IMR-90 (cell line): ENCODE measurements at regions not wholly inside any gene's neighbourhood (a gene's known extent, or its start where the extent isn't known, plus 50 kb on each side); places are given as distances from the start of the nearest gene placed in this dataset.

ENCODE experiments used
- ATAC-seq: fragments of 200-7000 bp; cut with Tn5 transposase; 2 replicates; pipeline ENCODE4 v1.9.1; 2020; ENCODE audit warnings: low read depth, mild to moderate bottlenecking, moderate library complexity
- BruUV-seq: library from RNA; stranded (reverse); fragments of 400-500 nt; replicated peaks from 2 replicates; lab custom pipeline; 2021; lab: Mats Ljungman, UMichigan
- CTCF ChIA-PET: fragments of 300-600 bp; formaldehyde crosslinking; extraction: SDS; loops from one replicate; lab custom pipeline; 2021; ENCODE audit warnings: antibody characterized with exemption; lab: Yijun Ruan, JAX
- POLR2A ChIA-PET: fragments of 300-600 bp; sonication (Branson Sonifier 250); formaldehyde crosslinking; loops from one replicate; lab custom pipeline; 2022; ENCODE audit warnings: antibody characterized with exemption; ENCODE audit not compliant: unreplicated experiment; lab: Charles Lee
- DNase-seq: peaks from one replicate; pipeline ENCODE4 v3.0.0; 2013
- H2AFZ ChIP-seq: replicated peaks from 2 replicates; pipeline ENCODE3; 2013; ENCODE audit warnings: low read length, mild to moderate bottlenecking; ENCODE audit not compliant: poor library complexity
- H2AK5ac ChIP-seq: 2 replicates; pipeline ENCODE4 v1.6.1; 2013; ENCODE audit warnings: low read depth, low read length, inconsistent platforms
- H2AK9ac ChIP-seq: replicated peaks from 2 replicates; pipeline ENCODE3; 2013; ENCODE audit warnings: mild to moderate bottlenecking, low read depth, low read length, moderate library complexity; ENCODE audit not compliant: poor library complexity
- H2BK120ac ChIP-seq: 2 replicates; pipeline ENCODE4 v1.6.1; 2013; ENCODE audit warnings: low read depth, low read length, inconsistent platforms
- H2BK15ac ChIP-seq: 3 replicates; pipeline ENCODE4 v1.6.1; 2013; ENCODE audit warnings: low read depth, low read length, inconsistent platforms
- H2BK20ac ChIP-seq: 2 replicates; pipeline ENCODE4 v1.6.1; 2013; ENCODE audit warnings: low read depth, mild to moderate bottlenecking, inconsistent platforms, low read length, moderate library complexity
- H2BK5ac ChIP-seq: 2 replicates; pipeline ENCODE4 v1.6.1; 2013; ENCODE audit warnings: mild to moderate bottlenecking, low read depth, low read length, inconsistent platforms; ENCODE audit not compliant: poor library complexity, severe bottlenecking
- H3K14ac ChIP-seq: replicated peaks from 2 replicates; pipeline ENCODE4 v1.6.1; 2013; ENCODE audit warnings: low read depth, low read length, inconsistent platforms
- H3K18ac ChIP-seq: 2 replicates; pipeline ENCODE4 v1.6.1; 2013; ENCODE audit warnings: low read depth, low read length, control low read depth
- H3K23ac ChIP-seq: 2 replicates; pipeline ENCODE4 v1.6.1; 2013; ENCODE audit warnings: low read depth, low read length, inconsistent platforms
- H3K27ac ChIP-seq: 2 replicates; pipeline ENCODE4 v1.5.1; 2013; ENCODE audit warnings: mild to moderate bottlenecking, control low read depth, low read length; ENCODE audit not compliant: insufficient read depth
- H3K27me3 ChIP-seq: 2 replicates; pipeline ENCODE4 v1.6.1; 2013; ENCODE audit warnings: low read length; ENCODE audit not compliant: control insufficient read depth, insufficient read depth
- H3K36me3 ChIP-seq: 2 replicates; pipeline ENCODE4 v1.6.1; 2013; ENCODE audit warnings: low read length, mixed read lengths; ENCODE audit not compliant: control insufficient read depth, insufficient read depth
- H3K4ac ChIP-seq: 2 replicates; pipeline ENCODE4 v1.6.1; 2013; ENCODE audit warnings: low read depth, low read length, inconsistent platforms
- H3K4me1 ChIP-seq: 2 replicates; pipeline ENCODE4 v1.6.1; 2013; ENCODE audit warnings: low read length, mixed read lengths; ENCODE audit not compliant: control insufficient read depth, insufficient read depth
- H3K4me2 ChIP-seq: 2 replicates; pipeline ENCODE4 v1.6.1; 2013; ENCODE audit warnings: low read depth, mild to moderate bottlenecking, control low read depth, low read length, moderate library complexity
- H3K4me3 ChIP-seq: 2 replicates; pipeline ENCODE4 v1.5.1; 2013; ENCODE audit warnings: low read depth, mild to moderate bottlenecking, control low read depth, low read length, moderate library complexity; ENCODE audit not compliant: insufficient read depth
- H3K56ac ChIP-seq: 2 replicates; pipeline ENCODE4 v1.6.1; 2013; ENCODE audit warnings: low read length, inconsistent platforms; ENCODE audit not compliant: insufficient read depth; ENCODE audit errors: extremely low read depth
- H3K79me1 ChIP-seq, 2 experiments: 2 replicates each; pipeline ENCODE4 v1.6.1; 2013; ENCODE audit warnings: low read length in 2 of 2, inconsistent platforms in 1 of 2, low read depth in 1 of 2
- H3K9ac ChIP-seq: 2 replicates; pipeline ENCODE4 v1.6.1; 2013; ENCODE audit warnings: low read depth, low read length, control low read depth
- H3K9me1 ChIP-seq: 2 replicates; pipeline ENCODE4 v1.6.1; 2013; ENCODE audit warnings: low read length, inconsistent platforms; ENCODE audit not compliant: insufficient read depth
- H3K9me3 ChIP-seq: 2 replicates; pipeline ENCODE4 v1.6.1; 2013; ENCODE audit warnings: low read length; ENCODE audit not compliant: control insufficient read depth, insufficient read depth
- H4K20me1 ChIP-seq: 2 replicates; pipeline ENCODE4 v1.6.1; 2013; ENCODE audit warnings: low read length, inconsistent platforms; ENCODE audit not compliant: insufficient read depth
- H4K5ac ChIP-seq: 2 replicates; pipeline ENCODE4 v1.6.1; 2013; ENCODE audit warnings: mild to moderate bottlenecking, low read depth, low read length, control low read depth
- H4K8ac ChIP-seq, 2 experiments: 2 replicates each; pipeline ENCODE4 v1.6.1; 2013; ENCODE audit warnings: low read depth in 2 of 2, low read length in 2 of 2, control low read depth in 1 of 2, inconsistent platforms in 1 of 2
- H4K91ac ChIP-seq: 2 replicates; pipeline ENCODE4 v1.6.1; 2013; ENCODE audit warnings: low read depth, low read length, inconsistent platforms; ENCODE audit not compliant: insufficient read depth
- BHLHE40 ChIP-seq: fragments of 150-350 bp; IDR thresholded peaks from 2 replicates; pipeline ENCODE4 v1.6.1; 2016; ENCODE audit warnings: mild to moderate bottlenecking, low read depth, low read length
- CEBPB ChIP-seq: IDR thresholded peaks from 2 replicates; pipeline ENCODE4 v1.6.1; 2012; ENCODE audit warnings: low read depth, low read length, improper control_type of control experiment
- CHD1 ChIP-seq: IDR thresholded peaks from 2 replicates; pipeline ENCODE4 v1.6.1; 2012; ENCODE audit warnings: low read depth, low read length, improper control_type of control experiment
- CTCF ChIP-seq: conservative IDR thresholded peaks from 2 replicates; pipeline ENCODE4 v1.5.1; 2012; ENCODE audit warnings: mild to moderate bottlenecking, low read depth, low read length, improper control_type of control experiment
- ELK1 ChIP-seq: fragments of 150-350 bp; IDR thresholded peaks from 2 replicates; pipeline ENCODE4 v1.6.1; 2016; ENCODE audit warnings: low read depth, mild to moderate bottlenecking, low read length, moderate library complexity, borderline replicate concordance
- FOS ChIP-seq: fragments of 150-350 bp; IDR thresholded peaks from 2 replicates; pipeline ENCODE4 v1.6.1; 2016; ENCODE audit warnings: low read depth, low read length
- MAFK ChIP-seq: IDR thresholded peaks from 2 replicates; pipeline ENCODE4 v1.6.1; 2012; ENCODE audit warnings: low read depth, low read length, improper control_type of control experiment
- MAZ ChIP-seq: IDR thresholded peaks from 2 replicates; pipeline ENCODE4 v1.6.1; 2012; ENCODE audit warnings: low read depth, mild to moderate bottlenecking, low read length, improper control_type of control experiment, moderate library complexity, borderline replicate concordance
- MXI1 ChIP-seq: IDR thresholded peaks from 2 replicates; pipeline ENCODE4 v1.6.1; 2012; ENCODE audit warnings: low read depth, mild to moderate bottlenecking, low read length, moderate library complexity, borderline replicate concordance
- NFE2L2 ChIP-seq: fragments of 150-350 bp; IDR thresholded peaks from 2 replicates; pipeline ENCODE4 v1.6.1; 2016; ENCODE audit warnings: low read depth, mild to moderate bottlenecking, low read length
- POLR2A ChIP-seq: IDR thresholded peaks from 2 replicates; pipeline ENCODE4 v1.6.1; 2012; ENCODE audit warnings: mild to moderate bottlenecking, low read depth, low read length
- RAD21 ChIP-seq: IDR thresholded peaks from 2 replicates; pipeline ENCODE4 v1.6.1; 2012; ENCODE audit warnings: low read length, improper control_type of control experiment
- RCOR1 ChIP-seq: IDR thresholded peaks from 2 replicates; pipeline ENCODE4 v1.6.1; 2012; ENCODE audit warnings: mild to moderate bottlenecking, low read length, improper control_type of control experiment; ENCODE audit not compliant: insufficient replicate concordance
- RFX5 ChIP-seq: IDR thresholded peaks from 2 replicates; pipeline ENCODE4 v1.8.0; 2012; ENCODE audit warnings: low read depth, mild to moderate bottlenecking, low read length, moderate library complexity
- SMC3 ChIP-seq: fragments of 150-350 bp; IDR thresholded peaks from 2 replicates; pipeline ENCODE4 v1.6.1; 2016; ENCODE audit warnings: low read depth, mild to moderate bottlenecking, antibody characterized with exemption, low read length, moderate library complexity
- USF2 ChIP-seq: fragments of 150-350 bp; IDR thresholded peaks from 2 replicates; pipeline ENCODE4 v1.6.1; 2017; ENCODE audit warnings: mild to moderate bottlenecking, antibody characterized with exemption, low read length, low read depth
- WGBS, 2 experiments: methylation state at CpG; one replicate each; pipeline versions ENCODE4 v1.1.5 to v1.1.7; 2013; ENCODE audit warnings: missing lambda C conversion rate in 2 of 2; ENCODE audit not compliant: insufficient read length in 1 of 2; ENCODE audit errors: extremely low coverage in 2 of 2; 5-methylcytosine and 5-hydroxymethylcytosine counted together
- dilution Hi-C: fragments of 300-500 bp; cut with HindIII; formaldehyde crosslinking; loops from one replicate; pipeline ENCODE4 v1.14.3; 2018; ENCODE audit warnings: low sequenced_read_pairs; ENCODE audit not compliant: unreplicated experiment
- in situ Hi-C: fragments of 300-500 bp; cut with MboI; formaldehyde crosslinking; loops from 3 replicates; pipeline ENCODE4 v1.14.3; 2019; ENCODE audit warnings: low sequenced_read_pairs, inconsistent platforms, mixed read lengths
- intact Hi-C: fragments of 100-400 bp; cut with micrococcal nuclease; formaldehyde crosslinking; loops from 2 replicates; pipeline ENCODE4 v1.10.0; 2022

GRCh38 chr7:81445462-81445861, 324.4 kb downstream of the HGF start:
- CTCF ChIA-PET, result interaction anchor here (0.6 kb wide), 1 partner anchor 479 kb away, joined by 7 read pairs; no protein-coding TSS in a partner anchor
- no peak for ATAC-seq

More at GRCh38 chr7:81445462-81445861, 324.4 kb downstream of the HGF start:
- Histone ChIP-seq H3K14ac (no peak overlapping the region), H3K9ac (no peak overlapping the region), H2BK20ac (no peak overlapping the region), H2BK5ac (no peak overlapping the region), H3K4me2 (no peak overlapping the region), H3K36me3 (no peaks in the 10 kb centered on the region), H2AK5ac (no peak overlapping the region), H3K9me3 (no peaks in the 10 kb centered on the region), H3K9me1 (no peaks in the 10 kb centered on the region), H2BK15ac (no peak overlapping the region), H3K4me3 (no peak overlapping the region), H3K23ac (no peak overlapping the region), H4K91ac (no peak overlapping the region), H2BK120ac (no peak overlapping the region), H2AK9ac (no peak overlapping the region), H4K5ac (no peak overlapping the region), H3K56ac (no peak overlapping the region), H4K20me1 (no peaks in the 10 kb centered on the region), H3K18ac (no peak overlapping the region), H3K4me1 (no peaks in the 10 kb centered on the region), H4K8ac (no peak overlapping the region), H3K79me1 (no peaks in the 10 kb centered on the region), H3K27ac (no peak overlapping the region), H2AFZ (no peak overlapping the region), H3K4ac (no peak overlapping the region), H3K27me3 (no peaks in the 10 kb centered on the region)
- intact Hi-C loops (loop anchor here (10.0 kb wide), 1 partner anchor 161 kb away; no protein-coding TSS in a partner anchor), dilution Hi-C loops (no loop called here), in situ Hi-C loops (no loop called here)
- POLR2A ChIA-PET, result no interaction called here
- WGBS, 2 experiments, result no CpG with 5 or more reads among the region's 1 CpG
- no TSS peak for BruUV-seq
- DNase-seq, result no peak
- TF ChIP-seq CTCF, result no peak
- no peak for TF ChIP-seq FOS
- TF ChIP-seq NFE2L2, result no peak
- no peak for TF ChIP-seq BHLHE40
- TF ChIP-seq RFX5, result no peak
- no peak for TF ChIP-seq MXI1
- no peak for TF ChIP-seq CEBPB
- TF ChIP-seq RAD21, result no peak
- no peak for TF ChIP-seq ELK1
- TF ChIP-seq RCOR1, result no peak
- TF ChIP-seq POLR2A, result no peak
- TF ChIP-seq USF2, result no peak
- TF ChIP-seq MAFK, result no peak
- TF ChIP-seq MAZ, result no peak
- no peak for TF ChIP-seq CHD1
- TF ChIP-seq SMC3, result no peak
